ENCODE measurements at regions not wholly inside any gene's neighbourhood (a gene's known extent, or its start where the extent isn't known, plus 50 kb on each side); places are given as distances from the start of the nearest gene placed in this dataset.

- H2AK5ac ChIP-seq (ENCODE audit: insufficient read length, low read length) = no peak overlapping the region
- no peaks in the 10 kb centered on the region for H3K4me1 ChIP-seq (ENCODE audit: insufficient read depth, low read length)
- H3K27me3 ChIP-seq (ENCODE audit: insufficient read depth, low read length) = no peaks in the 10 kb centered on the region
- H3K79me1 ChIP-seq (ENCODE audit: insufficient read depth, low read depth, low read length, poor library complexity, severe bottlenecking) = no peaks in the 10 kb centered on the region
- H4K5ac ChIP-seq (ENCODE audit: insufficient read length, low read depth, low read length) = no peak overlapping the region
- no peak for DNase-seq
- Mint-ChIP-seq H3K4me1 (no peaks in the 10 kb centered on the region), H3K27me3 (ENCODE audit: low read depth) (no peaks in the 10 kb centered on the region), H3K36me3 (ENCODE audit: insufficient read depth in 1 of 3, low read depth in 3 of 3) (no peaks in the 10 kb centered on the region), H3K27ac (no peak overlapping the region), H3K4me3 (no peak overlapping the region), H3K9me3 (no peaks in the 10 kb centered on the region)
- TF ChIP-seq CTCF (conservative IDR thresholded peaks at IDR 0.05) = no peak
- no peak overlapping the region for H4K91ac ChIP-seq (ENCODE audit: insufficient read length, low read depth, low read length)
- H4K20me1 ChIP-seq (ENCODE audit: control insufficient read depth, insufficient read depth, insufficient read length) = no peaks in the 10 kb centered on the region
- H2BK20ac ChIP-seq (ENCODE audit: low read depth, low read length, poor library complexity, severe bottlenecking) = no peak overlapping the region
- H3K27ac ChIP-seq (ENCODE audit: insufficient read length, low read depth, low read length) = no peak overlapping the region
- no CpG with 5 or more reads among the region's 1 CpG for WGBS (ENCODE audit: extremely low coverage, insufficient read length, low lambda C conversion rate)
- H3K18ac ChIP-seq (ENCODE audit: insufficient read length, low read depth, low read length) = no peak overlapping the region
- H3K23ac ChIP-seq (ENCODE audit: insufficient read length, low read depth, low read length) = no peak overlapping the region
- no peak overlapping the region for H2BK12ac ChIP-seq (ENCODE audit: insufficient read length, low read depth, low read length)
- H4K8ac ChIP-seq (replicated peaks; ENCODE audit: insufficient read length, low read depth, low read length) = no peak overlapping the region
- no peaks in the 10 kb centered on the region for H3K23me2 ChIP-seq (ENCODE audit: insufficient read length, low read depth, low read length, poor library complexity, severe bottlenecking)
- H3K9me3 ChIP-seq (ENCODE audit: control insufficient read depth, low read depth, low read length) = no peaks in the 10 kb centered on the region
- no peak overlapping the region for H3K14ac ChIP-seq (ENCODE audit: insufficient read depth, low read length)
- no peak overlapping the region for H2AFZ ChIP-seq (ENCODE audit: low read length)
- H2BK5ac ChIP-seq (ENCODE audit: insufficient read length, low read length) = no peak overlapping the region
- no peak overlapping the region for H3K9ac ChIP-seq (ENCODE audit: extremely low read depth, insufficient read length, low read length)
- no peak overlapping the region for H3T11ph ChIP-seq (ENCODE audit: low read length)
- H3K56ac ChIP-seq (ENCODE audit: insufficient read length, low read depth, low read length) = no peak overlapping the region
- no peak overlapping the region for H2BK15ac ChIP-seq (ENCODE audit: low read depth, low read length)
- H3K4ac ChIP-seq (ENCODE audit: low read depth, low read length) = no peak overlapping the region
- no peaks in the 10 kb centered on the region for H3K79me2 ChIP-seq (ENCODE audit: insufficient read depth, low read length)
- no peak overlapping the region for H2BK120ac ChIP-seq (ENCODE audit: low read depth, low read length, poor library complexity, severe bottlenecking)
- no peak overlapping the region for H3K4me2 ChIP-seq (ENCODE audit: insufficient read depth, insufficient read length, low read length)
Observed at GRCh38 chr3:109572301-109572700, 235.0 kb upstream of the DPPA4 start.

Data from H9 (cell line).